ENCODE measurements at regions not wholly inside any gene's neighbourhood (a gene's known extent, or its start where the extent isn't known, plus 50 kb on each side); places are given as distances from the start of the nearest gene placed in this dataset.
"Not testable (repeated sequence)": the region's sequence is repeated elsewhere in the genome, so short reads cannot be mapped to it uniquely, and the experiment has no call there.

DNA sequence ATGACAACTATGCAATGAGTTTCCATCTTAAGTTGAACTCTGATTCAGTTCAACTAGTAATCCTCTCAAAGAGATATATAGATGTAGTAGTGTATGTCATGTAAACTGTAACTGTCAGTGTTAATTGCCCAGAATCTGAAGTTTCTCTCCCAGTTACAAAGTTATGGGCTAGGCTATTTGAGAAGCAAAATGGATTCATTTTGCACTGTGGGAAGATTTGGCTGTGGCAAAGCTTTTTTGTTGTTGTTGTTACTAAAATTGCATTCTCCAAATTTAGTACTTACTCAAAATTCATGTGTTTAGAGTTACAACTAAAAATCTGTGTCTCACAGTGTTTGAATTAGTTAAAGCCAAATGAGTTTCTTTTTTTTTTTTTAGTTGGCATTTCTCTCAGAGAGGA lies 219.0 kb downstream of the KCNJ2 start:
- no peak overlapping the region for H3K9ac ChIP-seq (ENCODE audit: low read length)
- no peaks in the 10 kb centered on the region for H3K27me3 ChIP-seq (ENCODE audit: low read length)
- no peaks in the 10 kb centered on the region for H3K9me3 ChIP-seq (ENCODE audit: low read length)
- ChIA-PET POLR2A (ENCODE audit: unreplicated experiment) (no interaction called here), CTCF (no interaction called here)
- H3K4me3 ChIP-seq (ENCODE audit: low read length), result no peak overlapping the region
- H3K4me1 ChIP-seq (ENCODE audit: insufficient read depth, low read length), result no peaks in the 10 kb centered on the region
- intact Hi-C loops (cut with micrococcal nuclease), result no loop called here
- H3K4me2 ChIP-seq (ENCODE audit: low read length), result no peak overlapping the region
- TF ChIP-seq, protein P1, sequence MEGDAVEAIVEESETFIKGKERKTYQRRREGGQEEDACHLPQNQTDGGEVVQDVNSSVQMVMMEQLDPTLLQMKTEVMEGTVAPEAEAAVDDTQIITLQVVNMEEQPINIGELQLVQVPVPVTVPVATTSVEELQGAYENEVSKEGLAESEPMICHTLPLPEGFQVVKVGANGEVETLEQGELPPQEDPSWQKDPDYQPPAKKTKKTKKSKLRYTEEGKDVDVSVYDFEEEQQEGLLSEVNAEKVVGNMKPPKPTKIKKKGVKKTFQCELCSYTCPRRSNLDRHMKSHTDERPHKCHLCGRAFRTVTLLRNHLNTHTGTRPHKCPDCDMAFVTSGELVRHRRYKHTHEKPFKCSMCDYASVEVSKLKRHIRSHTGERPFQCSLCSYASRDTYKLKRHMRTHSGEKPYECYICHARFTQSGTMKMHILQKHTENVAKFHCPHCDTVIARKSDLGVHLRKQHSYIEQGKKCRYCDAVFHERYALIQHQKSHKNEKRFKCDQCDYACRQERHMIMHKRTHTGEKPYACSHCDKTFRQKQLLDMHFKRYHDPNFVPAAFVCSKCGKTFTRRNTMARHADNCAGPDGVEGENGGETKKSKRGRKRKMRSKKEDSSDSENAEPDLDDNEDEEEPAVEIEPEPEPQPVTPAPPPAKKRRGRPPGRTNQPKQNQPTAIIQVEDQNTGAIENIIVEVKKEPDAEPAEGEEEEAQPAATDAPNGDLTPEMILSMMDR (conservative IDR thresholded peaks at IDR 0.05; ENCODE audit: low read depth, low read length), result no peak
- TF ChIP-seq EZH2phosphoT487 (IDR thresholded peaks at IDR 0.05; ENCODE audit: borderline replicate concordance, low read length) (no peak), EZH2 (IDR thresholded peaks at IDR 0.05; ENCODE audit: low read length, unreplicated experiment) (no peak)
- H2AFZ ChIP-seq (ENCODE audit: low read length), result no peak overlapping the region
- no peaks in the 10 kb centered on the region for H3K36me3 ChIP-seq (ENCODE audit: low read depth, low read length)
- no peaks in the 10 kb centered on the region for H4K20me1 ChIP-seq (ENCODE audit: low read length)
- no TSS peak for BruUV-seq (replicated peaks)
- H3F3A ChIP-seq (ENCODE audit: low read length, unreplicated experiment), result no peaks in the 10 kb centered on the region
- no peaks in the 10 kb centered on the region for H3K9me2 ChIP-seq (replicated peaks; ENCODE audit: low read length)
- DNase-seq, result no peak
- no peak overlapping the region for H3K27ac ChIP-seq (ENCODE audit: low read length)
- ATAC-seq, result no peak
- no peaks in the 10 kb centered on the region for H3K79me2 ChIP-seq (ENCODE audit: low read length)

DNA sequence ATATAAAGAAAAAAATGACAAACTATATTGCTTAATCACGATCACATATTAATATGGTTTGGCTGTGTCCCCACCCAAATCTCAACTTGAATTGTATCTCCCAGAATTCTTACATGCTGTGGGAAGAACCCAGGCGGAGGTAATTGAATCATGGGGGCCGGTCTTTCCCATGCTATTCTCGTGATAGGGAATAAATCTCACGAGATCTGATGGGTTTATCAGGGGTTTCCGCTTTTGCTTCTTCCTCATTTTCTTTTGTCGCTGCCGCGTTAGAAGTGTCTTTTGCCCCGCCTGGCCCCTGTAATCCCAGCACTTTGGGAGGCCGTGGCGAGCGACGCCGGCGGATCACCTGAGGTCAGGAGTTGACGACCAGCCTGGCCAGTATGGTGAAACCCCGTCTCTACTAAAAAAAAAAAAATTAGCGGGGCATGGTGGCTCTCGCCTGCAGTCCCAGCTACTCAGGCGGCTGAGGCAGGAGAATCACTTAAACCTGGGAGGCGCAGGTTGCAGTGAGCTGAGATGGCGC lies 220.0 kb downstream of the KCNJ2 start:
- H3K27me3 ChIP-seq (ENCODE audit: low read length); H3K9me2 ChIP-seq (replicated peaks; ENCODE audit: low read length); BruUV-seq (replicated peaks); intact Hi-C loops (cut with micrococcal nuclease); H4K20me1 ChIP-seq (ENCODE audit: low read length); H3F3A ChIP-seq (ENCODE audit: low read length, unreplicated experiment); H3K79me2 ChIP-seq (ENCODE audit: low read length); CTCF ChIA-PET; H3K9ac ChIP-seq (ENCODE audit: low read length); H3K4me2 ChIP-seq (ENCODE audit: low read length); H2AFZ ChIP-seq (ENCODE audit: low read length); H3K4me1 ChIP-seq (ENCODE audit: insufficient read depth, low read length); H3K9me3 ChIP-seq (ENCODE audit: low read length); ATAC-seq; POLR2A ChIA-PET (ENCODE audit: unreplicated experiment); H3K36me3 ChIP-seq (ENCODE audit: low read depth, low read length); H3K4me3 ChIP-seq (ENCODE audit: low read length); DNase-seq; H3K27ac ChIP-seq (ENCODE audit: low read length): not testable (repeated sequence)

DNA sequence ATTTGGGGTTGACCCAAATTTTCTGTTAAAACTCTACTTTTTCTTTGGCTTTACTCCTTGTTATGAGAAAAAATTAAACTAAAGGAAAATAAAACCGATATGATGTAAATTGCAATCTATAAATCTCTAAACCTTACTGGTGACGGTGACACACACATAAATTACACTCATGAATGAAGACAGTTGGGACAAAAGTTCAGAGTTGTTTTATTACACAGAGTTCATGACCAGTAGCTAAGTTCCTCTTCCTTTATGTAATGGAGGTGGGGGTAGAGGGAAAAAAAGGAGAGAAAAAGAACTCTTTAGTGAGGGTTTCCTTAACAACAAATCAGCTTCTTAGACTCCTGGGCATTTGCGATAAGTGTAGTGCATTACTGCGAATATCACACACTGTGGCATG lies 220.7 kb downstream of the KCNJ2 start:
- Histone ChIP-seq H3K27ac (ENCODE audit: low read length) (no peak overlapping the region), H3K27me3 (ENCODE audit: low read length) (no peaks in the 10 kb centered on the region), H3K4me1 (ENCODE audit: insufficient read depth, low read length) (no peaks in the 10 kb centered on the region), H3K9me2 (replicated peaks; ENCODE audit: low read length) (no peaks in the 10 kb centered on the region), H3K9me3 (ENCODE audit: low read length) (no peaks in the 10 kb centered on the region), H3K36me3 (ENCODE audit: low read depth, low read length) (no peaks in the 10 kb centered on the region), H2AFZ (ENCODE audit: low read length) (no peak overlapping the region), H3K4me2 (ENCODE audit: low read length) (no peak overlapping the region), H3K4me3 (ENCODE audit: low read length) (no peak overlapping the region), H3K9ac (ENCODE audit: low read length) (no peak overlapping the region), H3K79me2 (ENCODE audit: low read length) (no peaks in the 10 kb centered on the region), H3F3A (ENCODE audit: low read length, unreplicated experiment) (no peaks in the 10 kb centered on the region), H4K20me1 (ENCODE audit: low read length) (no peaks in the 10 kb centered on the region)
- ATAC-seq, result no peak
- POLR2A ChIA-PET (ENCODE audit: unreplicated experiment), result no interaction called here
- no TSS peak for BruUV-seq (replicated peaks)
- TF ChIP-seq EZH2 (IDR thresholded peaks at IDR 0.05; ENCODE audit: low read length, unreplicated experiment) (no peak), EZH2phosphoT487 (IDR thresholded peaks at IDR 0.05; ENCODE audit: borderline replicate concordance, low read length) (no peak)
- TF ChIP-seq, protein P1 (conservative IDR thresholded peaks at IDR 0.05; ENCODE audit: low read depth, low read length), result no peak
- CTCF ChIA-PET, result no interaction called here
- DNase-seq, result no peak
- intact Hi-C loops (cut with micrococcal nuclease), result no loop called here
